ENCODE measurements at regions not wholly inside any gene's neighbourhood (a gene's known extent, or its start where the extent isn't known, plus 50 kb on each side); places are given as distances from the start of the nearest gene placed in this dataset.

DNA sequence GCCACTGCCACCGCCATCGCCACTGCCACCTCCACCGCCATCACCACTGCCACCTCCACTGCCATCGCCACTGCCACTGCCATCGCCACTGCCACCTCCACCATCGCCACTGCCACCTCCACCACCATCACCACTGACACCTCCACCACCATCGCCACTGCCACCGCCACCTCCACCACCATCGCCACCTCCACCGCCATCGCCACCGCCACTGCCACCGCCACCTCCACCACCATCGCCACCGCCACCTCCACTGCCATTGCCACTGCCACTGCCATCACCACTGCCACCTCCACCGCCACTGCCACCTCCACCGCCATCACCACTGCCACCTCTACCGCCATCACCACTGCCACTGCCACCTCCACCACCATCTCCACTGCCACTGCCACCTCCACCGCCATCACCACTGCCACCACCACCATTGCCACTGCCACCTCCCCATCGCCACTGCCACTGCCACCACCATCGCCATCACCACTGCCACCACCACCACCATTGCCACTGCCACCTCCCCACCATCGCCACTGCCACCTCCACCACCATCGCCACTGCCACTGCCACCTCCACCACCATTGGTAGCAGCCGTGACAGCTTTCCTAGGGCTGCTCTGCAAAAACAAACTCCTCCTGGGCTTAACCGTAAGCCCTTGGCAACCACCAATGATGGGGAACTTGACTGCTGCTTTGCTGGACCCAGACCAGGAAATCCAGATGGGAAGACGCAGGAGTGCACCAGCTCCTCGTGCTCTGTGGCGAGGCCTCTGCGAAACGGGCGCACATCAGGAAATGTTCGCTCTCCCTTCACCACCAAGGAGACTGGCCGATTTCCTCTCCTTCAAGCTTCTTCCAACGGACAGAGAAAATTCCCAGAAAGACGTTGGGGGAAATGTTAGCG is 147.2 kb downstream of the RBFOX3 start:
- no peak overlapping the region for H3K9ac ChIP-seq (ENCODE audit: low read length)
- H3K36me3 ChIP-seq (ENCODE audit: insufficient read depth, low read length), result peaks cover 4% of the 10 kb centered on the region
- no peaks in the 10 kb centered on the region for H3K9me3 ChIP-seq (ENCODE audit: low read length)
- no peak overlapping the region for H3K4me3 ChIP-seq (ENCODE audit: low read depth in 1 of 2, low read length in 2 of 2)
- peaks cover 7% of the 10 kb centered on the region for H3K4me1 ChIP-seq (ENCODE audit: insufficient read depth, low read length)
- peaks cover 0 to 9% of the 10 kb centered on the region in 2 donors for H3K27me3 ChIP-seq (ENCODE audit: control insufficient read depth in 1 of 2, insufficient read depth in 2 of 2, low read length in 2 of 2)
- H3K27ac ChIP-seq (ENCODE audit: low read depth, low read length), result no peak overlapping the region

DNA sequence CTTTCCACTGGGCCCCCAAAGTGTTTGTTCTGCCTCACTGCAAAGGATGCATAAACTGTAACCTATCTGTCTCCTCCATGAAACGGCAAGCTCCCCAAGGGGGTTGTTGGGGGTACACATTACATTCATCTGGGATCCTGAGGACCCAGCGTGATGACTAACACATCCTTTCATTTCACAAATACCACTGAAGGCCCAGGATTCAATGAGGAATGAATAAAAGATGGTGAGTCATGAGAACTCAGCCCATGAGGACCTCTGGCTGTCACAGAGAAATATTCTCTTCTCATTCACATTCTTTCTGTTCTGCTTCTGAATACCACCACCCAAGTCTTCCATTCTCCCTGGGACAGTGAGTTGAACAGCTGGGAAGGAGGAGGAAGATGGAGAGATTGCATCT is 149.8 kb downstream of the RBFOX3 start:
- Histone ChIP-seq H3K9ac (ENCODE audit: low read length) (no peak overlapping the region), H3K9me3 (ENCODE audit: low read length) (no peaks in the 10 kb centered on the region), H3K36me3 (ENCODE audit: insufficient read depth, low read length) (no peaks in the 10 kb centered on the region), H3K4me1 (ENCODE audit: insufficient read depth, low read length) (peaks cover 6% of the 10 kb centered on the region), H3K27me3 (ENCODE audit: control insufficient read depth in 1 of 2, insufficient read depth in 2 of 2, low read length in 2 of 2) (peaks cover 0 to 5% of the 10 kb centered on the region in 2 donors), H3K27ac (ENCODE audit: low read depth, low read length) (no peak overlapping the region), H3K4me3 (ENCODE audit: low read depth in 1 of 2, low read length in 2 of 2) (no peak overlapping the region)

DNA sequence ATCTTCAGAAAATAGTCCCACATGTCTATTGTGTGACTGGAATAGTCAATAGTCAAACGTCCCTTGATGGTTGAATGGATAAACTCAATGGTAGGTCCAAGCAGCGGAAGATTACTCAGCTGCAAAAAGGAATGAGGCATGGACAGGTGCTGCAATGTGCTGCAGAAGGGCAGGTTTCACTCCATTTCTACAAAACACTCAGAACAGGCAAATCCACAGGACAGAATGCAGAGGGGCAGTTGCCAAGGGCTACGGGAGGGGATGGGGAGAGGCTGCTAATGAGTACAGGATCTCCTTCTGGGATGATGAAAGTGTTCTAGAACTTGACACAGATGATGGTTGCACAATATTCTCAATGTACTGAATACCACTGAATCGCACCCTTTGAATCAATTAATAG is 151.0 kb downstream of the RBFOX3 start:
- Histone ChIP-seq H3K27ac (ENCODE audit: low read depth, low read length) (no peak overlapping the region), H3K4me3 (ENCODE audit: low read depth in 1 of 2, low read length in 2 of 2) (no peak overlapping the region), H3K27me3 (ENCODE audit: control insufficient read depth in 1 of 2, insufficient read depth in 2 of 2, low read length in 2 of 2) (no peaks in the 10 kb centered on the region), H3K9ac (ENCODE audit: low read length) (no peak overlapping the region), H3K4me1 (ENCODE audit: insufficient read depth, low read length) (no peaks in the 10 kb centered on the region), H3K9me3 (ENCODE audit: low read length) (no peaks in the 10 kb centered on the region), H3K36me3 (ENCODE audit: insufficient read depth, low read length) (no peaks in the 10 kb centered on the region)

DNA sequence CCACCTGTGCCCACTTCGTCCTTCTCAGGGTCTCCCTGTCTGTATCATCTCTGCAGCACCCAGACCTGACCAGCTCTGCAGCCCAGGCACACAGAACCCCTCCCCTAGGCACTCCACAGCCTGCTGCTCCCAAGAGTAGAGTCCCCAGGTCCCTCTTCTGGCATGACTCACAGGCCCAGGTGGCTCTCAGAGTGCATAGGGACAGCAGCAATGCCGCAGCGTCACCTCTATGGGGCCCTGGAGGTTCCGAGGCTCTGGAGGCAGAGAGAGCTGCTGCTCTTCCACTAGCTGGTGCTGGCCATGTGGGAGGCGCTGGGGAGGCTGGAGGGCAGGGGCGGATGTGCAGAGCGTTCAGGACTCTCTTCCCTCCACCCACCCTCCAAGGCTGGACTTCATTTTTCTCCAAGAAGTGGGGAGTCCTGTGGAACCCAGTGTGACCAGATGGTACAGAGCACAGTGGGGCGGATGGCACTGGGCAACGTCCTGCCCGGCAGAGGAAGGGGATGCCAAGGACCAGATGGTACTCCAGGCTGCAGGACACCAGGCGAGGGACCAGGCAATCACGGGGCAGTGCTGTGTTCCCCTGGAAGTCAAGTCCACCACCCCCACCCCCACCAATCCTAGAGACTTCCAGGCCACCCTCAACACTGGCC is 151.7 kb downstream of the RBFOX3 start:
- Histone ChIP-seq H3K27ac (ENCODE audit: low read depth, low read length) (no peak overlapping the region), H3K4me3 (ENCODE audit: low read depth in 1 of 2, low read length in 2 of 2) (no peak overlapping the region), H3K36me3 (ENCODE audit: insufficient read depth, low read length) (no peaks in the 10 kb centered on the region), H3K9ac (ENCODE audit: low read length) (no peak overlapping the region), H3K27me3 (ENCODE audit: control insufficient read depth in 1 of 2, insufficient read depth in 2 of 2, low read length in 2 of 2) (peaks cover 0 to 2% of the 10 kb centered on the region in 2 donors), H3K4me1 (ENCODE audit: insufficient read depth, low read length) (no peaks in the 10 kb centered on the region), H3K9me3 (ENCODE audit: low read length) (no peaks in the 10 kb centered on the region)

DNA sequence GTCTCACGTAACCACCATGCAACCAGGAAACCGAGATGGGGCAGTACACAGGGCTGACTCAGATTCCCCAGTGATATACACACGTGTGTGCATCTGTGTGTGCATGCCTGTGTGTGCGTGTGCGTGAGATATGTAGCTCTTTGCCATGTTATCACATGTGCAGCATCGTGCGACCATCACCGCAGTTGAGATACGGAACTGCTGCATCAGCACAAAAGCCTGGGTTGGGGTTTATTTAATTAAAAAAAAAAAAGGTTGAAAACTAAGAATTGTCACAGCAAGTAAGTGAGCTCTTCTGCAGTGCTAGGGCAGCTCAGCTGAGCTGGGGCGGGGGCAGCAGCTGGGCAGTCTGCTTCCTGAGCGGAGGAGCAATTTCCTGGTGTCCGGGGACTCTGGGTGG is 152.5 kb downstream of the RBFOX3 start:
- no peaks in the 10 kb centered on the region for H3K4me1 ChIP-seq (ENCODE audit: insufficient read depth, low read length)
- H3K9ac ChIP-seq (ENCODE audit: low read length), result no peak overlapping the region
- H3K27me3 ChIP-seq (ENCODE audit: control insufficient read depth in 1 of 2, insufficient read depth in 2 of 2, low read length in 2 of 2), result peaks cover 0 to 4% of the 10 kb centered on the region in 2 donors
- H3K36me3 ChIP-seq (ENCODE audit: insufficient read depth, low read length), result no peaks in the 10 kb centered on the region
- no peak overlapping the region for H3K4me3 ChIP-seq (ENCODE audit: low read depth in 1 of 2, low read length in 2 of 2)
- H3K9me3 ChIP-seq (ENCODE audit: low read length), result no peaks in the 10 kb centered on the region
- no peak overlapping the region for H3K27ac ChIP-seq (ENCODE audit: low read depth, low read length)

DNA sequence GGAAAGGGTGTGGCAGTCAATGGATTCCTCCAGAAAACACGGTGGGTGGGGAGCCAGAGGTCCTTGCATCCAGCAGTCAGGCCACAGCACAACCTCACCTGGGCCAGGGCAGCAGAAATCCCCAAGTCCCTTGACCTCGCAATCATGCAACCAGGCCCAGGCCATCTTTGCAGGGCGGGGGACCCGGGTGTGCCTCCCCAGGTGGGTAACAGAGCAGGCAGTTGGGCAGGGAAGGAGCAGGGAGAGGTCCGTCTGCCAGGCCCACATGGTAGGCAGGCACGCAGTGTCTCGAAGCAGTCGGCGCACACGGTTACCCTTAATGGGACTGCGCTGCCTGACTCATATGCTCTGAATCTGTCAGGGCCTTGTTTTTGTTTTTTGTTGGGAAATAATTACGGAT is 153.0 kb downstream of the RBFOX3 start:
- Histone ChIP-seq H3K27me3 (ENCODE audit: control insufficient read depth in 1 of 2, insufficient read depth in 2 of 2, low read length in 2 of 2) (peaks cover 0 to 4% of the 10 kb centered on the region in 2 donors), H3K9ac (ENCODE audit: low read length) (no peak overlapping the region), H3K4me1 (ENCODE audit: insufficient read depth, low read length) (no peaks in the 10 kb centered on the region), H3K36me3 (ENCODE audit: insufficient read depth, low read length) (no peaks in the 10 kb centered on the region), H3K9me3 (ENCODE audit: low read length) (no peaks in the 10 kb centered on the region), H3K27ac (ENCODE audit: low read depth, low read length) (no peak overlapping the region), H3K4me3 (ENCODE audit: low read depth in 1 of 2, low read length in 2 of 2) (no peak overlapping the region)

DNA sequence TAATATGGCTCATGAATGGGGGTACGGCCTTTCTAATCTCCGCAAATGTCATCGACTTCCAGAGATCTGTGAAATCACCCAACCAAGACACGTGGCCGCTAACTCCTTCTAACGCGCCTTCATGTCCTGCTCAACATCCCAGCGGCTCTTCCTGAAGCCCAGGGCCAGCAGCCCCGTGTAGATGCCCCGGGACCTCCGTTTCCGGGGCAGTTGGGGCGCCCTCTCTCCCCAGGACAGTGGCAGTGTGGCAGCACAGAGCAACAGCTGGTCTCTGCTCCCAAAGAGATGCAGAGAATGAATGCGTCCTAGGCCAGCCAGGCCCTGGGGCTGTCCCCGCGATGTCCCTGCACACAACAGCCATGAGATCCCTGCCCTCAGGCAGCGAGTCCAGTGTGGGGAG is 153.5 kb downstream of the RBFOX3 start:
- H3K27ac ChIP-seq (ENCODE audit: low read depth, low read length), result no peak overlapping the region
- no peaks in the 10 kb centered on the region for H3K4me1 ChIP-seq (ENCODE audit: insufficient read depth, low read length)
- H3K4me3 ChIP-seq (ENCODE audit: low read depth in 1 of 2, low read length in 2 of 2), result no peak overlapping the region
- no peaks in the 10 kb centered on the region for H3K36me3 ChIP-seq (ENCODE audit: insufficient read depth, low read length)
- H3K9me3 ChIP-seq (ENCODE audit: low read length), result no peaks in the 10 kb centered on the region
- H3K9ac ChIP-seq (ENCODE audit: low read length), result no peak overlapping the region
- peaks cover 0 to 4% of the 10 kb centered on the region in 2 donors for H3K27me3 ChIP-seq (ENCODE audit: control insufficient read depth in 1 of 2, insufficient read depth in 2 of 2, low read length in 2 of 2)

DNA sequence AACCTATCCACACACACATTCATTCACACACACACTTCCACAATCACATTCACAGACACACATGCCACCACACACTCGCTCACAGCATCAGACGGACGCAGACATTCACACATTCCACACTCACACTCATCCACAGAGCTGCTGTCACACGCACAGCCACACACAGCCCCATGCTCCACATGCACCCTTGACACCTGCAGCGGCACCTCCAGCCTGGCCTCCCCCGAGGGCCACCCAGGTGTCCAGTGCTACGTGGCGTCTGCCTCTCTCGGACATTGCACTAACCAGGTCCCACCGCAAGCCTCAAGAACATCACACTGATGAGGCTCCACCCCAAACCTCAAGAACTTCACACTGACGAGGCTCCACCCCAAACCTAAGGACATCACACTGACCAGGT is 155.2 kb downstream of the RBFOX3 start:
- Histone ChIP-seq H3K36me3 (ENCODE audit: insufficient read depth, low read length) (no peaks in the 10 kb centered on the region), H3K9ac (ENCODE audit: low read length) (no peak overlapping the region), H3K4me1 (ENCODE audit: insufficient read depth, low read length) (no peaks in the 10 kb centered on the region), H3K9me3 (ENCODE audit: low read length) (no peaks in the 10 kb centered on the region), H3K4me3 (ENCODE audit: low read depth in 1 of 2, low read length in 2 of 2) (no peak overlapping the region), H3K27ac (ENCODE audit: low read depth, low read length) (no peak overlapping the region), H3K27me3 (ENCODE audit: control insufficient read depth in 1 of 2, insufficient read depth in 2 of 2, low read length in 2 of 2) (peaks cover 0 to 4% of the 10 kb centered on the region in 2 donors)

DNA sequence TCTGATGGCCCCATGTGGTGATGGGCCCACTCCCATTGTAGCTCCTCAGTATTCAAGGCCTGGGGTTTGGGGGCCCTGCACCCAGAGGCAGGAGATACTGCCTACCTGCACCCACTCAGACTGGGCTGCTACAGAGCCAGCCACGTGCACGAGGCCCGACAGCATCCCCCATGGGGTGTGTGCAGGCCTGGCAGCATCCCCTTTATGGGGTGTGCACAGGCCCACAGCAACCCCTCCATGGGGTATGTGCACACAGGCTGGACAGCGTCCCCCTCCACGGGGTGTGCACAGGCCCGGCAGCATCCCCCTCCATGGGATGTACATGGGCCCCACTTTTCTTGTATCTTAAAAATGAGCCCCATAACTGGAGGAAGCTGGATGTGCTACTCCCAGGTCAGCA is 156.0 kb downstream of the RBFOX3 start:
- Histone ChIP-seq H3K9ac (ENCODE audit: low read length) (no peak overlapping the region), H3K27me3 (ENCODE audit: control insufficient read depth in 1 of 2, insufficient read depth in 2 of 2, low read length in 2 of 2) (peaks cover 0 to 4% of the 10 kb centered on the region in 2 donors), H3K4me3 (ENCODE audit: low read depth in 1 of 2, low read length in 2 of 2) (no peak overlapping the region), H3K4me1 (ENCODE audit: insufficient read depth, low read length) (no peaks in the 10 kb centered on the region), H3K9me3 (ENCODE audit: low read length) (no peaks in the 10 kb centered on the region), H3K27ac (ENCODE audit: low read depth, low read length) (no peak overlapping the region), H3K36me3 (ENCODE audit: insufficient read depth, low read length) (no peaks in the 10 kb centered on the region)

DNA sequence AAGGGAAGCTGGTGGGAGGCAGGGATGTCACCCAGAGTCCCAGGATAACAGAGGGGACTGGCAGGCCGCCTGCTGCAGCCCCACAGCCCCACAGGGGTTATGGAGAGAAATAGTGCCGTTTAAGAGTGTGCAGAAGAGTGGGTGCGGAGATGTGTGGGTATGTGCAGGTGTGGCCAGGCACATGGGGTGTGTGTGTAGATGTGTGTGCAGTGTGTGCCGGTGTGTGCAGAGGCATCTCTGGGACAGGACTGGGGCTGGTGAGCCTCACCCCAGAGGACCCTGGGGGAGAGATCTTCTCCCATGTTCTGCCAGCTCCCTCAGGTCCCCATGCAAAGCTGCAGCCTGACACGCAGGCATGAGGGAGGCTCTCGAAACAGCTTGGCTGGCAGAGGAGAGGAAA is 157.4 kb downstream of the RBFOX3 start:
- Histone ChIP-seq H3K4me1 (ENCODE audit: insufficient read depth, low read length) (no peaks in the 10 kb centered on the region), H3K36me3 (ENCODE audit: insufficient read depth, low read length) (no peaks in the 10 kb centered on the region), H3K9me3 (ENCODE audit: low read length) (no peaks in the 10 kb centered on the region), H3K27me3 (ENCODE audit: control insufficient read depth in 1 of 2, insufficient read depth in 2 of 2, low read length in 2 of 2) (peaks cover 0 to 4% of the 10 kb centered on the region in 2 donors), H3K4me3 (ENCODE audit: low read depth in 1 of 2, low read length in 2 of 2) (no peak overlapping the region), H3K9ac (ENCODE audit: low read length) (no peak overlapping the region), H3K27ac (ENCODE audit: low read depth, low read length) (no peak overlapping the region)

DNA sequence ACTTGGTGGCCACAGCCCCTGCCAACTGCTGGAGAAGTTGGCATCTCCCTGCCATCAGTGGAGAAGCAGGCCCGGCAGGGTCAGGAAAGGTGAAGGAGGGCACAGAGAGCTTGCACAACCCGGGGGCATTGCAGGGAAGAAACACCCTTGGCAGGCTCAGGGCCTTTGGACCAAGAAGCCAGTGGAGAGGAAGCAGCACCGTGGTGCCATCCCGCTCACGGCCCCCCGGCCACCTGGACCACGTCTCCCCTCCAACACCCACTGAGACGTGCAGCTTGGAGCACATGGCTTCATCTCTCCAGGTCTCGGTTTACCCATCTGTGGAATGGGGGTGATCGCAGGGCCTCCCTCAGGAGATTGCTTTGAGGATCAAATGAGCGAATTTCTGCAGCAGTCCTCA is 158.1 kb downstream of the RBFOX3 start:
- Histone ChIP-seq H3K9ac (ENCODE audit: low read length) (no peak overlapping the region), H3K4me1 (ENCODE audit: insufficient read depth, low read length) (no peaks in the 10 kb centered on the region), H3K9me3 (ENCODE audit: low read length) (no peaks in the 10 kb centered on the region), H3K36me3 (ENCODE audit: insufficient read depth, low read length) (no peaks in the 10 kb centered on the region), H3K27ac (ENCODE audit: low read depth, low read length) (no peak overlapping the region), H3K27me3 (ENCODE audit: control insufficient read depth in 1 of 2, insufficient read depth in 2 of 2, low read length in 2 of 2) (peaks cover 0 to 4% of the 10 kb centered on the region in 2 donors), H3K4me3 (ENCODE audit: low read depth in 1 of 2, low read length in 2 of 2) (no peak overlapping the region)

Measured in muscle layer of colon (tissue), 2 donors.